ENCODE measurements at regions not wholly inside any gene's neighbourhood (a gene's known extent, or its start where the extent isn't known, plus 50 kb on each side); places are given as distances from the start of the nearest gene placed in this dataset.

GRCh38 chr3:148204131-148204530 is 493.6 kb upstream of the AGTR1 start:
- no peak for TF ChIP-seq POLR2A (IDR thresholded peaks at IDR 0.05)
- TF ChIP-seq, protein P1, sequence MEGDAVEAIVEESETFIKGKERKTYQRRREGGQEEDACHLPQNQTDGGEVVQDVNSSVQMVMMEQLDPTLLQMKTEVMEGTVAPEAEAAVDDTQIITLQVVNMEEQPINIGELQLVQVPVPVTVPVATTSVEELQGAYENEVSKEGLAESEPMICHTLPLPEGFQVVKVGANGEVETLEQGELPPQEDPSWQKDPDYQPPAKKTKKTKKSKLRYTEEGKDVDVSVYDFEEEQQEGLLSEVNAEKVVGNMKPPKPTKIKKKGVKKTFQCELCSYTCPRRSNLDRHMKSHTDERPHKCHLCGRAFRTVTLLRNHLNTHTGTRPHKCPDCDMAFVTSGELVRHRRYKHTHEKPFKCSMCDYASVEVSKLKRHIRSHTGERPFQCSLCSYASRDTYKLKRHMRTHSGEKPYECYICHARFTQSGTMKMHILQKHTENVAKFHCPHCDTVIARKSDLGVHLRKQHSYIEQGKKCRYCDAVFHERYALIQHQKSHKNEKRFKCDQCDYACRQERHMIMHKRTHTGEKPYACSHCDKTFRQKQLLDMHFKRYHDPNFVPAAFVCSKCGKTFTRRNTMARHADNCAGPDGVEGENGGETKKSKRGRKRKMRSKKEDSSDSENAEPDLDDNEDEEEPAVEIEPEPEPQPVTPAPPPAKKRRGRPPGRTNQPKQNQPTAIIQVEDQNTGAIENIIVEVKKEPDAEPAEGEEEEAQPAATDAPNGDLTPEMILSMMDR (IDR thresholded peaks at IDR 0.05) = no peak
- TF ChIP-seq EP300 (IDR thresholded peaks at IDR 0.05) = no peak
